NCI-H1048 (cell line): ENCODE measurements at regions not wholly inside any gene's neighbourhood (a gene's known extent, or its start where the extent isn't known, plus 50 kb on each side); places are given as distances from the start of the nearest gene placed in this dataset.

Experiments used
- DNase-seq: peaks from one replicate; lab custom pipeline; 2025; lab: John Stamatoyannopoulos, UW

GRCh38 chr5:103624675-103625074 is 62.1 kb upstream of the NUDT12 start:
- DNase-seq: no peak

GRCh38 chr5:103624035-103624480 is 61.5 kb upstream of the NUDT12 start:
- no peak for DNase-seq

- no peak for DNase-seq
Measured at GRCh38 chr5:103623425-103623824, 60.8 kb upstream of the NUDT12 start.

GRCh38 chr5:103621548-103621930 is 59.0 kb upstream of the NUDT12 start:
- no peak for DNase-seq

- DNase-seq: no peak
Measured at GRCh38 chr5:103620851-103621547, 58.4 kb upstream of the NUDT12 start.

- no peak for DNase-seq
Measured at GRCh38 chr5:103617913-103618312, 55.3 kb upstream of the NUDT12 start.

- no peak for DNase-seq
Measured at GRCh38 chr5:103617090-103617489, 54.5 kb upstream of the NUDT12 start.

GRCh38 chr5:103612545-103612944 is 50.0 kb upstream of the NUDT12 start:
- DNase-seq: no peak
